Panc1 (cell line): ENCODE measurements at regions not wholly inside any gene's neighbourhood (a gene's known extent, or its start where the extent isn't known, plus 50 kb on each side); places are given as distances from the start of the nearest gene placed in this dataset.

Experiments used
- ATAC-seq: fragments of 200-7000 bp; cut with Tn5 transposase; 2 replicates; pipeline ENCODE4 v1.9.1; 2020; ENCODE audit warnings: mild to moderate bottlenecking, moderate library complexity
- BruUV-seq: library from RNA; stranded (reverse); fragments of 400-500 nt; replicated peaks from 2 replicates; lab custom pipeline; 2021; lab: Mats Ljungman, UMichigan
- CTCF ChIA-PET: fragments of 300-600 bp; sonication (Branson Sonifier 250); formaldehyde crosslinking; loops from one replicate; lab custom pipeline; 2022; ENCODE audit warnings: antibody characterized with exemption; lab: Charles Lee
- POLR2A ChIA-PET: fragments of 300-600 bp; sonication (Branson Sonifier 250); formaldehyde crosslinking; loops from one replicate; lab custom pipeline; 2022; ENCODE audit warnings: antibody characterized with exemption; lab: Charles Lee
- DNase-seq: peaks from one replicate; pipeline ENCODE4 v3.0.0-alpha.2; 2010; ENCODE audit warnings: low read depth, low spot score
- H3K27ac ChIP-seq: 2 replicates; pipeline ENCODE4 v1.5.1; 2011; ENCODE audit warnings: mild to moderate bottlenecking, low read length, inconsistent platforms
- H3K27me3 ChIP-seq: fragments of 200-500 bp; sonication (Bioruptor generic); 2 replicates; pipeline ENCODE4 v1.6.0; 2014; ENCODE audit warnings: low read length, inconsistent platforms; ENCODE audit not compliant: control insufficient read depth, insufficient read depth
- H3K36me3 ChIP-seq: fragments of 200-500 bp; sonication (Bioruptor generic); 2 replicates; pipeline ENCODE4 v1.5.1; 2014; ENCODE audit warnings: inconsistent platforms, mild to moderate bottlenecking, low read length, moderate library complexity; ENCODE audit not compliant: control insufficient read depth, insufficient read depth
- H3K4me1 ChIP-seq: 2 replicates; pipeline ENCODE4 v1.5.1; 2011; ENCODE audit warnings: inconsistent platforms, mild to moderate bottlenecking, low read length, moderate library complexity; ENCODE audit not compliant: control insufficient read depth, insufficient read depth
- H3K4me3 ChIP-seq, 2 experiments: 2 replicates each; pipeline ENCODE4 v1.5.1; 2011 to 2012; ENCODE audit warnings: low read depth in 2 of 2, low read length in 2 of 2, mild to moderate bottlenecking in 2 of 2, inconsistent platforms in 1 of 2, moderate library complexity in 1 of 2
- H3K9me3 ChIP-seq: fragments of 200-500 bp; sonication (Bioruptor generic); 2 replicates; pipeline ENCODE4 v1.5.1; 2014; ENCODE audit warnings: low read depth, mild to moderate bottlenecking, inconsistent platforms, low read length, moderate library complexity; ENCODE audit not compliant: control insufficient read depth, insufficient read depth
- CTCF ChIP-seq: fragments of 450-650 bp; IDR thresholded peaks from 2 replicates; pipeline ENCODE4 v1.5.1; 2017; ENCODE audit warnings: mild to moderate bottlenecking
- POLR2AphosphoS5 ChIP-seq: IDR thresholded peaks from 2 replicates; pipeline ENCODE4 v1.6.1; 2012; ENCODE audit warnings: mild to moderate bottlenecking, low read depth, low read length, moderate library complexity
- REST ChIP-seq, 2 experiments: IDR thresholded peaks; 2 replicates each; pipeline ENCODE4 v1.6.1; 2011 to 2012; ENCODE audit warnings: low read depth in 2 of 2, control low read depth in 1 of 2, low read length in 1 of 2, mild to moderate bottlenecking in 1 of 2, moderate library complexity in 1 of 2; ENCODE audit not compliant: insufficient read depth in 1 of 2
- SIN3A ChIP-seq: IDR thresholded peaks from 2 replicates; pipeline ENCODE4 v1.6.1; 2012; ENCODE audit warnings: low read depth, mild to moderate bottlenecking, low read length, moderate library complexity, borderline replicate concordance; ENCODE audit not compliant: insufficient read depth
- TCF7L2 ChIP-seq: IDR thresholded peaks from 2 replicates; pipeline ENCODE4 v1.6.1; 2011; ENCODE audit warnings: mild to moderate bottlenecking, low read depth, low read length, inconsistent platforms
- in situ Hi-C: cut with HindIII; loops from 2 replicates; pipeline ENCODE4 v1.10.0; 2016; ENCODE audit warnings: low sequenced_read_pairs, low pct_unique_long_range_greater_than_20kb
- intact Hi-C: fragments of 100-400 bp; cut with micrococcal nuclease; formaldehyde crosslinking; loops from one replicate; pipeline ENCODE4 v1.10.0; 2022; ENCODE audit not compliant: unreplicated experiment

- no peaks in the 10 kb centered on the region for H3K27me3 ChIP-seq
- ChIA-PET CTCF (interaction anchor here (0.7 to 1.0 kb wide), 2 partner anchors 92 to 192 kb away, joined by 3 to 4 read pairs; no protein-coding TSS in a partner anchor), POLR2A (no interaction called here)
- no peak for DNase-seq
- no peak for ATAC-seq
- H3K36me3 ChIP-seq = no peaks in the 10 kb centered on the region
- H3K4me3 ChIP-seq = no peak overlapping the region
- BruUV-seq = no TSS peak
- H3K4me1 ChIP-seq = no peaks in the 10 kb centered on the region
- no peaks in the 10 kb centered on the region for H3K9me3 ChIP-seq
- no peak overlapping the region for H3K27ac ChIP-seq
- in situ Hi-C loops (no loop called here), intact Hi-C loops (no loop called here)
- TF ChIP-seq REST (IDR thresholded peaks at IDR 0.05; ENCODE audit: insufficient read depth in 1 of 2, low read depth in 2 of 2, low read length in 1 of 2) (no peak), CTCF (no peak), POLR2AphosphoS5 (no peak), SIN3A (no peak), TCF7L2 (no peak)
Observed at GRCh38 chr1:22323846-22324504, 127.7 kb upstream of the ZBTB40 start.

- POLR2A ChIA-PET = no interaction called here
- no peaks in the 10 kb centered on the region for H3K4me1 ChIP-seq
- no peak for DNase-seq
- BruUV-seq = no TSS peak
- H3K27ac ChIP-seq = no peak overlapping the region
- in situ Hi-C loops = no loop called here
- CTCF ChIA-PET = interaction anchor here (1.2 kb wide), 1 partner anchor 32 kb away, joined by 4 read pairs; no protein-coding TSS in a partner anchor
- intact Hi-C loops = no loop called here
- TF ChIP-seq REST (IDR thresholded peaks at IDR 0.05; ENCODE audit: insufficient read depth in 1 of 2, low read depth in 2 of 2, low read length in 1 of 2) = no peak
- TF ChIP-seq CTCF = no peak
- no peak for TF ChIP-seq POLR2AphosphoS5
- no peak for TF ChIP-seq TCF7L2
- TF ChIP-seq SIN3A = no peak
- no peak for ATAC-seq
- H3K36me3 ChIP-seq = no peaks in the 10 kb centered on the region
- no peak overlapping the region for H3K4me3 ChIP-seq
- H3K27me3 ChIP-seq = no peaks in the 10 kb centered on the region
- H3K9me3 ChIP-seq = no peaks in the 10 kb centered on the region
Observed at GRCh38 chr1:22325531-22326371, 125.9 kb upstream of the ZBTB40 start.
